NB4 (cell line): ENCODE measurements at regions not wholly inside any gene's neighbourhood (a gene's known extent, or its start where the extent isn't known, plus 50 kb on each side); places are given as distances from the start of the nearest gene placed in this dataset.

Experiments used
- TF ChIP-seq, protein P1 (sequence below): IDR thresholded peaks from one replicate; pipeline ENCODE4 v1.5.1; 2012; ENCODE audit warnings: low read depth, low read length
- TF ChIP-seq, protein P2 (sequence below): IDR thresholded peaks from 2 replicates; pipeline ENCODE4 v1.6.1; 2011; ENCODE audit warnings: low read depth, low read length

DNA sequence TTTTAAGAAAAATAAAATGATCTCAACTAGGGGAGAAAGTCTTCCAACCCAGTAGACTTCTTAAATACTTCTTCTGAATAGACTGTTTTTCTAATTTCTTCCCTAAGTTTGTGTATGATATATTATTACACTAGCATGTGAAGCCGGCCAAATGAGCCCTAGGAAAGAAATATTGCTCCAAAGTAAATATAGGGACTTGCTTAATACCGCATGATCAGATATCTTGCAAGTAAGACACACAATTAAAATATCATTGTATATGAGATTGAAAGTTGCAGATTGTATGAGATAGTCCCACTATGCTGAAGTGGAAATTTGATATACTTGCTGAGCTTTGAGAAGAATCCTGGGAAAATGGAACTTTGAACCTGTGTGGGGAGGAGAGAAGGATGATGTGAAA is 225.7 kb downstream of the BAMBI start:
- TF ChIP-seq, protein P1, sequence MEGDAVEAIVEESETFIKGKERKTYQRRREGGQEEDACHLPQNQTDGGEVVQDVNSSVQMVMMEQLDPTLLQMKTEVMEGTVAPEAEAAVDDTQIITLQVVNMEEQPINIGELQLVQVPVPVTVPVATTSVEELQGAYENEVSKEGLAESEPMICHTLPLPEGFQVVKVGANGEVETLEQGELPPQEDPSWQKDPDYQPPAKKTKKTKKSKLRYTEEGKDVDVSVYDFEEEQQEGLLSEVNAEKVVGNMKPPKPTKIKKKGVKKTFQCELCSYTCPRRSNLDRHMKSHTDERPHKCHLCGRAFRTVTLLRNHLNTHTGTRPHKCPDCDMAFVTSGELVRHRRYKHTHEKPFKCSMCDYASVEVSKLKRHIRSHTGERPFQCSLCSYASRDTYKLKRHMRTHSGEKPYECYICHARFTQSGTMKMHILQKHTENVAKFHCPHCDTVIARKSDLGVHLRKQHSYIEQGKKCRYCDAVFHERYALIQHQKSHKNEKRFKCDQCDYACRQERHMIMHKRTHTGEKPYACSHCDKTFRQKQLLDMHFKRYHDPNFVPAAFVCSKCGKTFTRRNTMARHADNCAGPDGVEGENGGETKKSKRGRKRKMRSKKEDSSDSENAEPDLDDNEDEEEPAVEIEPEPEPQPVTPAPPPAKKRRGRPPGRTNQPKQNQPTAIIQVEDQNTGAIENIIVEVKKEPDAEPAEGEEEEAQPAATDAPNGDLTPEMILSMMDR = no peak
- TF ChIP-seq, protein P2, sequence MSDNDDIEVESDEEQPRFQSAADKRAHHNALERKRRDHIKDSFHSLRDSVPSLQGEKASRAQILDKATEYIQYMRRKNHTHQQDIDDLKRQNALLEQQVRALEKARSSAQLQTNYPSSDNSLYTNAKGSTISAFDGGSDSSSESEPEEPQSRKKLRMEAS = no peak
